IPS DF 6.9 (cell line): ENCODE measurements at regions not wholly inside any gene's neighbourhood (a gene's known extent, or its start where the extent isn't known, plus 50 kb on each side); places are given as distances from the start of the nearest gene placed in this dataset.

Experiments
- DNase-seq: peaks from one replicate; pipeline ENCODE4 v3.0.0-alpha.2; 2013; ENCODE audit warnings: low read depth, low spot score
- H3K27ac ChIP-seq: one replicate; pipeline ENCODE4 v1.5.1; 2013; ENCODE audit warnings: low read length, control low read depth
- H3K27me3 ChIP-seq: 2 replicates; pipeline ENCODE4 v1.6.1; 2013; ENCODE audit warnings: mild to moderate bottlenecking, low read length; ENCODE audit not compliant: control insufficient read depth, insufficient read depth
- H3K36me3 ChIP-seq: 2 replicates; pipeline ENCODE4 v1.6.1; 2013; ENCODE audit warnings: low read length; ENCODE audit not compliant: control insufficient read depth, insufficient read depth
- H3K4me1 ChIP-seq: 2 replicates; pipeline ENCODE4 v1.6.1; 2013; ENCODE audit warnings: low read length; ENCODE audit not compliant: control insufficient read depth, insufficient read depth
- H3K4me3 ChIP-seq: 2 replicates; pipeline ENCODE4 v1.5.1; 2013; ENCODE audit warnings: mild to moderate bottlenecking, low read length
- H3K9me3 ChIP-seq: 2 replicates; pipeline ENCODE4 v1.6.1; 2013; ENCODE audit warnings: low read length, inconsistent platforms; ENCODE audit not compliant: control insufficient read depth, insufficient read depth
- WGBS: extraction: QIAGEN DNeasy Blood & Tissue Kit; methylation state at CpG from one replicate; pipeline ENCODE4 v1.1.7; 2013; ENCODE audit warnings: mixed read lengths, missing lambda C conversion rate; ENCODE audit not compliant: insufficient read length, insufficient coverage; 5-methylcytosine and 5-hydroxymethylcytosine counted together

- H3K9me3 ChIP-seq, result no peaks in the 10 kb centered on the region
- no peaks in the 10 kb centered on the region for H3K27me3 ChIP-seq
- WGBS, result no CpG with 5 or more reads among the region's 15 CpGs
- no peaks in the 10 kb centered on the region for H3K36me3 ChIP-seq
- H3K4me3 ChIP-seq, result no peak overlapping the region
- no peak for DNase-seq
- no peak overlapping the region for H3K27ac ChIP-seq
- H3K4me1 ChIP-seq, result no peaks in the 10 kb centered on the region
Observed at GRCh38 chr15:70164910-70165715, 67.4 kb upstream of the TLE3 start.

- no peak overlapping the region for H3K27ac ChIP-seq
- no peaks in the 10 kb centered on the region for H3K9me3 ChIP-seq
- DNase-seq, result no peak
- H3K27me3 ChIP-seq, result no peaks in the 10 kb centered on the region
- no peaks in the 10 kb centered on the region for H3K4me1 ChIP-seq
- H3K36me3 ChIP-seq, result no peaks in the 10 kb centered on the region
- WGBS, result no CpG with 5 or more reads among the region's 3 CpGs
- no peak overlapping the region for H3K4me3 ChIP-seq
Observed at GRCh38 chr15:70164156-70164900, 66.6 kb upstream of the TLE3 start.

- Histone ChIP-seq H3K27ac (no peak overlapping the region), H3K4me3 (no peak overlapping the region), H3K27me3 (no peaks in the 10 kb centered on the region), H3K36me3 (no peaks in the 10 kb centered on the region), H3K9me3 (no peaks in the 10 kb centered on the region), H3K4me1 (no peaks in the 10 kb centered on the region)
- WGBS, result no CpG with 5 or more reads among the region's 19 CpGs
- DNase-seq, result no peak
Observed at GRCh38 chr15:70160803-70161565, 63.3 kb upstream of the TLE3 start.

- DNase-seq, result no peak
- no CpG with 5 or more reads among the region's 1 CpG for WGBS
- Histone ChIP-seq H3K4me1 (no peaks in the 10 kb centered on the region), H3K9me3 (no peaks in the 10 kb centered on the region), H3K4me3 (no peak overlapping the region), H3K36me3 (no peaks in the 10 kb centered on the region), H3K27ac (no peak overlapping the region), H3K27me3 (no peaks in the 10 kb centered on the region)
Observed at GRCh38 chr15:70160267-70160666, 62.5 kb upstream of the TLE3 start.

GRCh38 chr15:70159713-70160009 lies 61.9 kb upstream of the TLE3 start:
- no CpG with 5 or more reads among the region's 2 CpGs for WGBS
- no peak for DNase-seq
- no peaks in the 10 kb centered on the region for H3K27me3 ChIP-seq
- H3K27ac ChIP-seq, result no peak overlapping the region
- no peaks in the 10 kb centered on the region for H3K4me1 ChIP-seq
- H3K36me3 ChIP-seq, result no peaks in the 10 kb centered on the region
- H3K9me3 ChIP-seq, result no peaks in the 10 kb centered on the region
- H3K4me3 ChIP-seq, result no peak overlapping the region

GRCh38 chr15:70159001-70159712 lies 61.4 kb upstream of the TLE3 start:
- no peak for DNase-seq
- WGBS, result no CpG with 5 or more reads among the region's 9 CpGs
- Histone ChIP-seq H3K27me3 (no peaks in the 10 kb centered on the region), H3K27ac (no peak overlapping the region), H3K4me3 (no peak overlapping the region), H3K36me3 (no peaks in the 10 kb centered on the region), H3K9me3 (no peaks in the 10 kb centered on the region), H3K4me1 (peaks cover 2% of the 10 kb centered on the region; the same call in 1 of the 2 replicates)

- H3K36me3 ChIP-seq, result no peaks in the 10 kb centered on the region
- no peaks in the 10 kb centered on the region for H3K27me3 ChIP-seq
- H3K4me3 ChIP-seq, result no peak overlapping the region
- no peak for DNase-seq
- peaks cover 2% of the 10 kb centered on the region; the same call in 1 of the 2 replicates for H3K4me1 ChIP-seq
- no peaks in the 10 kb centered on the region for H3K9me3 ChIP-seq
- no peak overlapping the region for H3K27ac ChIP-seq
- no CpG with 5 or more reads among the region's 9 CpGs for WGBS
Observed at GRCh38 chr15:70158309-70159000, 60.7 kb upstream of the TLE3 start.

GRCh38 chr15:70156671-70157271 lies 59.1 kb upstream of the TLE3 start:
- H3K4me3 ChIP-seq, result no peak overlapping the region
- no peak overlapping the region for H3K27ac ChIP-seq
- peaks cover 2% of the 10 kb centered on the region; the same call in 1 of the 2 replicates for H3K4me1 ChIP-seq
- DNase-seq, result no peak
- H3K36me3 ChIP-seq, result no peaks in the 10 kb centered on the region
- no peaks in the 10 kb centered on the region for H3K27me3 ChIP-seq
- WGBS, result no CpG with 5 or more reads among the region's 17 CpGs
- no peaks in the 10 kb centered on the region for H3K9me3 ChIP-seq

GRCh38 chr15:70154718-70155347 lies 57.1 kb upstream of the TLE3 start:
- no CpG with 5 or more reads among the region's 12 CpGs for WGBS
- Histone ChIP-seq H3K36me3 (no peaks in the 10 kb centered on the region), H3K27ac (no peak overlapping the region), H3K4me1 (peaks cover 2% of the 10 kb centered on the region; the same call in 1 of the 2 replicates), H3K4me3 (no peak overlapping the region), H3K27me3 (no peaks in the 10 kb centered on the region), H3K9me3 (no peaks in the 10 kb centered on the region)
- DNase-seq, result no peak
